ENCODE measurements at regions not wholly inside any gene's neighbourhood (a gene's known extent, or its start where the extent isn't known, plus 50 kb on each side); places are given as distances from the start of the nearest gene placed in this dataset.

DNA sequence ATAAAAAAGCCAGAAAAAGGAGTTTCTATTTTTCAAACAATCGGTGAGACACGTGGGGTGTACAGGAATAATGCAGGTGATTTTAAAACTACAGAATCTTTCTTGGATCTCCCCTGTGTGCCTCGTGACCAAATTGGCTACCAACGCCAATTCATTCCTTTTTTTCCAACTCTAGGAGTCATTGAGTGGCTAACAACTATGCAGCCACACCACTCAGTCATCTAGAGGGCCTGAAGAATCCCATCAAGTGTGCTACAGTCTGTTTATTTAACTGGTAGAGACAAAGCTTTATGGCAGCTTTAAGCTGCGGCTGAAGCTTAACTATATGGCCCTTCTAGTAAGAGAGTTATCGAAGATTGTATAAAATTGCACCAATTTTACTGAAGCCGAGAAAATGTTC lies 113.1 kb upstream of the NIPBL start:
- no peak overlapping the region for H3K4me3 ChIP-seq (ENCODE audit: low read length in 3 of 3)
- FAIRE-seq (no peak), DNase-seq (no peak)
- intact Hi-C loops (cut with DNase I), result no loop called here
- no peaks in the 10 kb centered on the region for H3K36me3 ChIP-seq (ENCODE audit: control insufficient read depth in 2 of 3, insufficient read depth in 3 of 3, low read length in 3 of 3)
- no peaks in the 10 kb centered on the region for H3K27me3 ChIP-seq (ENCODE audit: control insufficient read depth, insufficient read depth, low read length)
- no peaks in the 10 kb centered on the region for H3K4me1 ChIP-seq (ENCODE audit: control insufficient read depth in 2 of 3, insufficient read depth in 2 of 3, low read depth in 1 of 3, low read length in 3 of 3)
- H3K9me3 ChIP-seq (ENCODE audit: control insufficient read depth in 2 of 3, insufficient read depth in 1 of 3, low read length in 3 of 3), result no peaks in the 10 kb centered on the region
- TF ChIP-seq CTCF (IDR thresholded peaks at IDR 0.05; ENCODE audit: borderline replicate concordance, extremely low read depth, insufficient read depth), result no peak
- H3K27ac ChIP-seq (ENCODE audit: low read depth in 2 of 2, low read length in 2 of 2), result no peak overlapping the region
- H3K9ac ChIP-seq (ENCODE audit: low read length in 3 of 3), result no peak overlapping the region

DNA sequence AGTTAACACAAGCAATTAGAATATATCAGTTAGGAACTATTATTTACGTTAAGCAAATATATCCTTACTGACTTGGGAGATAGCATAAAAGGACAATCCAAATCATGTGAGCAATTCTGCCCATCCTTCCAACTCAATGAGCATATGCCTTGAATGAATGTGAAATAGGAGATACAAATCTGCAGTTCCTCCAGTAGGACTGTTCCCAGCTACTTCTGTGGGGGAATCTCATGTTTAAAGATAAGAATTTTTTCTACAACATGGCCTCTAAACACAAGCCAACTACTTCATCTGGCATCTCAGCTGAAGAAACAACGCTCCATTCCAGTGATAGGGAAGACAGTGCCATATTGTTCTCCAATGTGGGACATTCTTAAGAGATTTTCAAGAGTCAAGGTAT lies 110.7 kb upstream of the NIPBL start:
- FAIRE-seq (no peak), DNase-seq (no peak)
- H3K4me1 ChIP-seq (ENCODE audit: control insufficient read depth in 2 of 3, insufficient read depth in 2 of 3, low read depth in 1 of 3, low read length in 3 of 3), result no peaks in the 10 kb centered on the region
- H3K27ac ChIP-seq (ENCODE audit: low read depth in 2 of 2, low read length in 2 of 2), result no peak overlapping the region
- intact Hi-C loops (cut with DNase I), result no loop called here
- H3K9me3 ChIP-seq (ENCODE audit: control insufficient read depth in 2 of 3, insufficient read depth in 1 of 3, low read length in 3 of 3), result no peaks in the 10 kb centered on the region
- H3K27me3 ChIP-seq (ENCODE audit: control insufficient read depth, insufficient read depth, low read length), result no peaks in the 10 kb centered on the region
- no peak overlapping the region for H3K9ac ChIP-seq (ENCODE audit: low read length in 3 of 3)
- no peak for TF ChIP-seq CTCF (IDR thresholded peaks at IDR 0.05; ENCODE audit: borderline replicate concordance, extremely low read depth, insufficient read depth)
- H3K36me3 ChIP-seq (ENCODE audit: control insufficient read depth in 2 of 3, insufficient read depth in 3 of 3, low read length in 3 of 3), result no peaks in the 10 kb centered on the region
- no peak overlapping the region for H3K4me3 ChIP-seq (ENCODE audit: low read length in 3 of 3)

DNA sequence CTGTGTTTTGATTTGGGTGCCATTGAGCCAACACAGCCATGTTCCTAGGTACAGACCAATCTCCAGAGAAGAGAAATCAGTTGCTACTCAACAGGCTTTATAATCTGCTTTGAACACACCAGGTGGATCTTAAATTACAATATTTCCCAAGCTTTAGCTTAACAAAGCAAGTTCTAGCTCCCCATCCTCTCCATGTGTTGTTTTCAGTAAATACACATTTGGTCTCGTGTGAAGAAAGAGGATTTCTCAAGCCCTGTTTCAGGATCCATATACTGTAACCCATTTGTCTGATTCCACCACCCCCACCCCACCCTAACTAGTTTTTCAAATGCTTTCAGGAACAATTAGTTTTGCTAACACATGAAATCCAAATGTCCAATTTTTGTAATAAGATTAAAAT lies 109.6 kb upstream of the NIPBL start:
- no peak overlapping the region for H3K4me3 ChIP-seq (ENCODE audit: low read length in 3 of 3)
- no peak for FAIRE-seq
- intact Hi-C loops (cut with DNase I), result no loop called here
- no peak overlapping the region for H3K9ac ChIP-seq (ENCODE audit: low read length in 3 of 3)
- H3K36me3 ChIP-seq (ENCODE audit: control insufficient read depth in 2 of 3, insufficient read depth in 3 of 3, low read length in 3 of 3), result no peaks in the 10 kb centered on the region
- no peak for DNase-seq
- TF ChIP-seq CTCF (IDR thresholded peaks at IDR 0.05; ENCODE audit: borderline replicate concordance, extremely low read depth, insufficient read depth), result no peak
- no peaks in the 10 kb centered on the region for H3K4me1 ChIP-seq (ENCODE audit: control insufficient read depth in 2 of 3, insufficient read depth in 2 of 3, low read depth in 1 of 3, low read length in 3 of 3)
- no peaks in the 10 kb centered on the region for H3K9me3 ChIP-seq (ENCODE audit: control insufficient read depth in 2 of 3, insufficient read depth in 1 of 3, low read length in 3 of 3)
- H3K27me3 ChIP-seq (ENCODE audit: control insufficient read depth, insufficient read depth, low read length), result no peaks in the 10 kb centered on the region
- H3K27ac ChIP-seq (ENCODE audit: low read depth in 2 of 2, low read length in 2 of 2), result no peak overlapping the region

- H3K27me3 ChIP-seq (ENCODE audit: control insufficient read depth, insufficient read depth, low read length), result no peaks in the 10 kb centered on the region
- no peak overlapping the region for H3K9ac ChIP-seq (ENCODE audit: low read length in 3 of 3)
- H3K27ac ChIP-seq (ENCODE audit: low read depth in 2 of 2, low read length in 2 of 2), result no peak overlapping the region
- no peak overlapping the region for H3K4me3 ChIP-seq (ENCODE audit: low read length in 3 of 3)
- no peak for TF ChIP-seq CTCF (IDR thresholded peaks at IDR 0.05; ENCODE audit: borderline replicate concordance, extremely low read depth, insufficient read depth)
- H3K36me3 ChIP-seq (ENCODE audit: control insufficient read depth in 2 of 3, insufficient read depth in 3 of 3, low read length in 3 of 3), result no peaks in the 10 kb centered on the region
- H3K9me3 ChIP-seq (ENCODE audit: control insufficient read depth in 2 of 3, insufficient read depth in 1 of 3, low read length in 3 of 3), result no peaks in the 10 kb centered on the region
- H3K4me1 ChIP-seq (ENCODE audit: control insufficient read depth in 2 of 3, insufficient read depth in 2 of 3, low read depth in 1 of 3, low read length in 3 of 3), result no peaks in the 10 kb centered on the region
- intact Hi-C loops (cut with DNase I), result no loop called here
- no peak for FAIRE-seq
- no peak for DNase-seq
Measured at GRCh38 chr5:36768450-36768849, 108.1 kb upstream of the NIPBL start.
